ENCODE measurements at regions not wholly inside any gene's neighbourhood (a gene's known extent, or its start where the extent isn't known, plus 50 kb on each side); places are given as distances from the start of the nearest gene placed in this dataset.

GRCh38 chr9:86665416-86665815 is 281.9 kb downstream of the GAS1 start:
- no peak for TF ChIP-seq CTCF (conservative IDR thresholded peaks at IDR 0.05; ENCODE audit: low read depth, low read length)
- TF ChIP-seq EZH2 (IDR thresholded peaks at IDR 0.05; ENCODE audit: low read length, unreplicated experiment): no peak

Data from PC-3 (cell line).